Endothelial cell of umbilical vein (primary cell): ENCODE measurements at regions not wholly inside any gene's neighbourhood (a gene's known extent, or its start where the extent isn't known, plus 50 kb on each side); places are given as distances from the start of the nearest gene placed in this dataset.

Experiments
- CTCF ChIP-seq, 2 donors: IDR thresholded peaks; 1 replicate in 1 of 2; 2 replicates in 1 of 2; pipeline ENCODE4 v1.5.1; 2011; ENCODE audit warnings: low read length in 2 of 2, mild to moderate bottlenecking in 2 of 2, moderate library complexity in 2 of 2, control low read depth in 1 of 2, inconsistent platforms in 1 of 2, low read depth in 1 of 2; ENCODE audit not compliant: insufficient read depth in 1 of 2; ENCODE audit errors: extremely low read depth in 1 of 2
- EZH2 ChIP-seq: IDR thresholded peaks from 2 replicates; pipeline ENCODE4 v1.6.1; 2012; ENCODE audit warnings: borderline replicate concordance, low read depth, mild to moderate bottlenecking, moderate library complexity, low read length, inconsistent platforms; ENCODE audit not compliant: severe bottlenecking
- POLR2A ChIP-seq: IDR thresholded peaks from 2 replicates; pipeline ENCODE4 v1.6.1; 2012; ENCODE audit warnings: low read depth, mild to moderate bottlenecking, control low read depth, low read length
- POLR2AphosphoS5 ChIP-seq: IDR thresholded peaks from 2 replicates; pipeline ENCODE4 v1.6.1; 2012; ENCODE audit warnings: low read depth, mild to moderate bottlenecking, control low read depth, low read length, moderate library complexity; ENCODE audit not compliant: insufficient read depth

GRCh38 chr3:176442326-176442725 lies 755.0 kb downstream of the TBL1XR1 start:
- TF ChIP-seq CTCF (IDR thresholded peaks at IDR 0.05; ENCODE audit: extremely low read depth in 1 of 2, insufficient read depth in 1 of 2, low read depth in 1 of 2, low read length in 2 of 2) (no peak), POLR2A (no peak), POLR2AphosphoS5 (no peak), EZH2 (no peak)
